ENCODE measurements at regions not wholly inside any gene's neighbourhood (a gene's known extent, or its start where the extent isn't known, plus 50 kb on each side); places are given as distances from the start of the nearest gene placed in this dataset.

DNA sequence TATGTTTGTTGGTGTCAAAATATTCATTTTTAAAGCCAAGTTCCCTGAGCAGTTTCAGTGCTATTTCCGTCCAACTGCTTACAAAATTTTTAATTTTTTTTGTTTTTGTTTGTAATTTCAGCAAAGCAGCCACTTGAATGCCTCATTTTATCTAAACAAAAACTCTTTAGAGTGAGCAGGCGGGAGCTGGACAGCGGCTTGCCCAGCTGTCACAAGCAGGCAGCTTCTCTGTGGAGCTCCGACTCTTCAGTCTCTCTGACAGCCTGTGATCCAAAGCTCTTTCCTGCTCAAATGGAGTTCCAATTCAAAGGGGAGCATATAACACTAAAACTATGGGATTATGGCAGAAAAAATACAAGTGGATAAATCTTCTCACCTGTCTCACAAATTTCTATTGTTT lies 618.3 kb upstream of the PCDH20 start:
- ATAC-seq, result no peak
- TF ChIP-seq SNAI2 (CRISPR knock-in tag; IDR thresholded peaks at IDR 0.05), result no peak
- TF ChIP-seq ZNF70 (CRISPR knock-in tag; IDR thresholded peaks at IDR 0.05), result no peak
- TF ChIP-seq ZNF8 (CRISPR knock-in tag; IDR thresholded peaks at IDR 0.05), result no peak
- TF ChIP-seq TCF4 (CRISPR knock-in tag; IDR thresholded peaks at IDR 0.05; ENCODE audit: borderline replicate concordance), result no peak
- TF ChIP-seq ISL1 (CRISPR knock-in tag; IDR thresholded peaks at IDR 0.05), result no peak
- TF ChIP-seq, protein P1, sequence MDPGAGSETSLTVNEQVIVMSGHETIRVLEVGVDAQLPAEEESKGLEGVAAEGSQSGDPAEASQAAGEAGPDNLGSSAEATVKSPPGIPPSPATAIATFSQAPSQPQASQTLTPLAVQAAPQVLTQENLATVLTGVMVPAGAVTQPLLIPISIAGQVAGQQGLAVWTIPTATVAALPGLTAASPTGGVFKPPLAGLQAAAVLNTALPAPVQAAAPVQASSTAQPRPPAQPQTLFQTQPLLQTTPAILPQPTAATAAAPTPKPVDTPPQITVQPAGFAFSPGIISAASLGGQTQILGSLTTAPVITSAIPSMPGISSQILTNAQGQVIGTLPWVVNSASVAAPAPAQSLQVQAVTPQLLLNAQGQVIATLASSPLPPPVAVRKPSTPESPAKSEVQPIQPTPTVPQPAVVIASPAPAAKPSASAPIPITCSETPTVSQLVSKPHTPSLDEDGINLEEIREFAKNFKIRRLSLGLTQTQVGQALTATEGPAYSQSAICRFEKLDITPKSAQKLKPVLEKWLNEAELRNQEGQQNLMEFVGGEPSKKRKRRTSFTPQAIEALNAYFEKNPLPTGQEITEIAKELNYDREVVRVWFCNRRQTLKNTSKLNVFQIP (CRISPR knock-in tag; IDR thresholded peaks at IDR 0.05; ENCODE audit: borderline replicate concordance, low read depth), result no peak
- TF ChIP-seq, protein P2, sequence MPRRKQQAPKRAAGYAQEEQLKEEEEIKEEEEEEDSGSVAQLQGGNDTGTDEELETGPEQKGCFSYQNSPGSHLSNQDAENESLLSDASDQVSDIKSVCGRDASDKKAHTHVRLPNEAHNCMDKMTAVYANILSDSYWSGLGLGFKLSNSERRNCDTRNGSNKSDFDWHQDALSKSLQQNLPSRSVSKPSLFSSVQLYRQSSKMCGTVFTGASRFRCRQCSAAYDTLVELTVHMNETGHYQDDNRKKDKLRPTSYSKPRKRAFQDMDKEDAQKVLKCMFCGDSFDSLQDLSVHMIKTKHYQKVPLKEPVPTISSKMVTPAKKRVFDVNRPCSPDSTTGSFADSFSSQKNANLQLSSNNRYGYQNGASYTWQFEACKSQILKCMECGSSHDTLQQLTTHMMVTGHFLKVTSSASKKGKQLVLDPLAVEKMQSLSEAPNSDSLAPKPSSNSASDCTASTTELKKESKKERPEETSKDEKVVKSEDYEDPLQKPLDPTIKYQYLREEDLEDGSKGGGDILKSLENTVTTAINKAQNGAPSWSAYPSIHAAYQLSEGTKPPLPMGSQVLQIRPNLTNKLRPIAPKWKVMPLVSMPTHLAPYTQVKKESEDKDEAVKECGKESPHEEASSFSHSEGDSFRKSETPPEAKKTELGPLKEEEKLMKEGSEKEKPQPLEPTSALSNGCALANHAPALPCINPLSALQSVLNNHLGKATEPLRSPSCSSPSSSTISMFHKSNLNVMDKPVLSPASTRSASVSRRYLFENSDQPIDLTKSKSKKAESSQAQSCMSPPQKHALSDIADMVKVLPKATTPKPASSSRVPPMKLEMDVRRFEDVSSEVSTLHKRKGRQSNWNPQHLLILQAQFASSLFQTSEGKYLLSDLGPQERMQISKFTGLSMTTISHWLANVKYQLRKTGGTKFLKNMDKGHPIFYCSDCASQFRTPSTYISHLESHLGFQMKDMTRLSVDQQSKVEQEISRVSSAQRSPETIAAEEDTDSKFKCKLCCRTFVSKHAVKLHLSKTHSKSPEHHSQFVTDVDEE (CRISPR knock-in tag; IDR thresholded peaks at IDR 0.05), result no peak
- TF ChIP-seq ZNF565 (CRISPR knock-in tag; conservative IDR thresholded peaks at IDR 0.05; ENCODE audit: low read depth), result no peak
- TF ChIP-seq, protein P3, sequence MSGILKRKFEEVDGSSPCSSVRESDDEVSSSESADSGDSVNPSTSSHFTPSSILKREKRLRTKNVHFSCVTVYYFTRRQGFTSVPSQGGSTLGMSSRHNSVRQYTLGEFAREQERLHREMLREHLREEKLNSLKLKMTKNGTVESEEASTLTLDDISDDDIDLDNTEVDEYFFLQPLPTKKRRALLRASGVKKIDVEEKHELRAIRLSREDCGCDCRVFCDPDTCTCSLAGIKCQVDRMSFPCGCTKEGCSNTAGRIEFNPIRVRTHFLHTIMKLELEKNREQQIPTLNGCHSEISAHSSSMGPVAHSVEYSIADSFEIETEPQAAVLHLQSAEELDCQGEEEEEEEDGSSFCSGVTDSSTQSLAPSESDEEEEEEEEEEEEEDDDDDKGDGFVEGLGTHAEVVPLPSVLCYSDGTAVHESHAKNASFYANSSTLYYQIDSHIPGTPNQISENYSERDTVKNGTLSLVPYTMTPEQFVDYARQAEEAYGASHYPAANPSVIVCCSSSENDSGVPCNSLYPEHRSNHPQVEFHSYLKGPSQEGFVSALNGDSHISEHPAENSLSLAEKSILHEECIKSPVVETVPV (CRISPR knock-in tag; IDR thresholded peaks at IDR 0.05), result no peak
- TF ChIP-seq, protein P4, sequence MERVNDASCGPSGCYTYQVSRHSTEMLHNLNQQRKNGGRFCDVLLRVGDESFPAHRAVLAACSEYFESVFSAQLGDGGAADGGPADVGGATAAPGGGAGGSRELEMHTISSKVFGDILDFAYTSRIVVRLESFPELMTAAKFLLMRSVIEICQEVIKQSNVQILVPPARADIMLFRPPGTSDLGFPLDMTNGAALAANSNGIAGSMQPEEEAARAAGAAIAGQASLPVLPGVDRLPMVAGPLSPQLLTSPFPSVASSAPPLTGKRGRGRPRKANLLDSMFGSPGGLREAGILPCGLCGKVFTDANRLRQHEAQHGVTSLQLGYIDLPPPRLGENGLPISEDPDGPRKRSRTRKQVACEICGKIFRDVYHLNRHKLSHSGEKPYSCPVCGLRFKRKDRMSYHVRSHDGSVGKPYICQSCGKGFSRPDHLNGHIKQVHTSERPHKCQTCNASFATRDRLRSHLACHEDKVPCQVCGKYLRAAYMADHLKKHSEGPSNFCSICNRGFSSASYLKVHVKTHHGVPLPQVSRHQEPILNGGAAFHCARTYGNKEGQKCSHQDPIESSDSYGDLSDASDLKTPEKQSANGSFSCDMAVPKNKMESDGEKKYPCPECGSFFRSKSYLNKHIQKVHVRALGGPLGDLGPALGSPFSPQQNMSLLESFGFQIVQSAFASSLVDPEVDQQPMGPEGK (CRISPR knock-in tag; IDR thresholded peaks at IDR 0.05; ENCODE audit: borderline replicate concordance), result no peak
- TF ChIP-seq ARNTL (CRISPR knock-in tag; IDR thresholded peaks at IDR 0.05; ENCODE audit: borderline replicate concordance, low read depth), result no peak
- TF ChIP-seq CSDC2 (CRISPR knock-in tag; IDR thresholded peaks at IDR 0.05), result no peak
- no peak for TF ChIP-seq BACH2 (CRISPR knock-in tag; IDR thresholded peaks at IDR 0.05; ENCODE audit: borderline replicate concordance)
- TF ChIP-seq PPARA (CRISPR knock-in tag; IDR thresholded peaks at IDR 0.05; ENCODE audit: borderline replicate concordance), result no peak

DNA sequence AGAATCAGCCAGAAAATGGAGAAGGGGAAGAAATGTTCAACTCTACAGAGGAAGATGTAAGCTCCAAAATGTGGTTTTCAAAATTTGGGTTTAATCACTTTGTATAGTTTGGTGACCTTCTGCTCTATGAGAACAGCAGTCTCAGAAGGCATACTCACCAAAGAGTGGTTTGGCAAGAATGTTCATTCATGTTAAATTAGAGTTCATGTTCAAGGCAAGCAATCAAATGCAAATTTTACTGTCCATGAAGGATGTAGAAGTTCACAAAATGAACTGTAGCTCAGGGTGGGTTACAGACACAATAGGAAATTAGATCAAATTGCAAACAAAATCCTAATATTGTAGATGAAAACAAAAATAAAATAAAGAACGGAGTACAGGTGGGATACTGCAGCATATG lies 606.7 kb upstream of the PCDH20 start:
- no peak for ATAC-seq
- TF ChIP-seq TCF4 (CRISPR knock-in tag; IDR thresholded peaks at IDR 0.05; ENCODE audit: borderline replicate concordance) (no peak), ZNF8 (CRISPR knock-in tag; IDR thresholded peaks at IDR 0.05) (no peak), TOX (CRISPR knock-in tag; IDR thresholded peaks at IDR 0.05; ENCODE audit: borderline replicate concordance) (no peak), ZNF70 (CRISPR knock-in tag; IDR thresholded peaks at IDR 0.05) (no peak), ISL1 (CRISPR knock-in tag; IDR thresholded peaks at IDR 0.05) (no peak), ESRRG (CRISPR knock-in tag; IDR thresholded peaks at IDR 0.05) (no peak), ZFP3 (CRISPR knock-in tag; IDR thresholded peaks at IDR 0.05) (no peak), CSDC2 (CRISPR knock-in tag; IDR thresholded peaks at IDR 0.05) (no peak), RARB (CRISPR knock-in tag; IDR thresholded peaks at IDR 0.05) (no peak), SNAI2 (CRISPR knock-in tag; IDR thresholded peaks at IDR 0.05) (no peak), PPARA (CRISPR knock-in tag; IDR thresholded peaks at IDR 0.05; ENCODE audit: borderline replicate concordance) (no peak), ZNF565 (CRISPR knock-in tag; conservative IDR thresholded peaks at IDR 0.05; ENCODE audit: low read depth) (no peak), OSR1 (CRISPR knock-in tag; IDR thresholded peaks at IDR 0.05) (no peak), BACH2 (CRISPR knock-in tag; IDR thresholded peaks at IDR 0.05; ENCODE audit: borderline replicate concordance) (no peak)
- TF ChIP-seq, protein P3 (CRISPR knock-in tag; IDR thresholded peaks at IDR 0.05), result no peak
- TF ChIP-seq, protein P4 (CRISPR knock-in tag; IDR thresholded peaks at IDR 0.05; ENCODE audit: borderline replicate concordance), result no peak
- TF ChIP-seq, protein P5, sequence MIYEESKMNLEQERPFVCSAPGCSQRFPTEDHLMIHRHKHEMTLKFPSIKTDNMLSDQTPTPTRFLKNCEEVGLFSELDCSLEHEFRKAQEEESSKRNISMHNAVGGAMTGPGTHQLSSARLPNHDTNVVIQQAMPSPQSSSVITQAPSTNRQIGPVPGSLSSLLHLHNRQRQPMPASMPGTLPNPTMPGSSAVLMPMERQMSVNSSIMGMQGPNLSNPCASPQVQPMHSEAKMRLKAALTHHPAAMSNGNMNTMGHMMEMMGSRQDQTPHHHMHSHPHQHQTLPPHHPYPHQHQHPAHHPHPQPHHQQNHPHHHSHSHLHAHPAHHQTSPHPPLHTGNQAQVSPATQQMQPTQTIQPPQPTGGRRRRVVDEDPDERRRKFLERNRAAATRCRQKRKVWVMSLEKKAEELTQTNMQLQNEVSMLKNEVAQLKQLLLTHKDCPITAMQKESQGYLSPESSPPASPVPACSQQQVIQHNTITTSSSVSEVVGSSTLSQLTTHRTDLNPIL (CRISPR knock-in tag; IDR thresholded peaks at IDR 0.05; ENCODE audit: low read depth), result no peak
- TF ChIP-seq, protein P1 (CRISPR knock-in tag; IDR thresholded peaks at IDR 0.05; ENCODE audit: borderline replicate concordance, low read depth), result no peak
- TF ChIP-seq, protein P2 (CRISPR knock-in tag; IDR thresholded peaks at IDR 0.05), result no peak
